H1 (cell line): ENCODE measurements at regions not wholly inside any gene's neighbourhood (a gene's known extent, or its start where the extent isn't known, plus 50 kb on each side); places are given as distances from the start of the nearest gene placed in this dataset.
"Not testable (repeated sequence)": the region's sequence is repeated elsewhere in the genome, so short reads cannot be mapped to it uniquely, and the experiment has no call there.

ENCODE experiments used
- CTCF ChIA-PET: fragments of 300-600 bp; sonication (Branson Sonifier 250); formaldehyde crosslinking; loops from one replicate; lab custom pipeline; 2021; ENCODE audit not compliant: partially characterized antibody; lab: Charles Lee
- POLR2A ChIA-PET: fragments of 300-600 bp; sonication (Branson Sonifier 250); formaldehyde crosslinking; loops from one replicate; lab custom pipeline; 2021; ENCODE audit warnings: inconsistent platforms; ENCODE audit not compliant: partially characterized antibody; lab: Charles Lee
- DNase-seq, 2 experiments: peaks; one replicate each; pipeline versions ENCODE4 v3.0.0 to v3.0.0-alpha.2; 2010 to 2022; ENCODE audit warnings: low spot score in 2 of 2, low read depth in 1 of 2, mixed read lengths in 1 of 2
- FAIRE-seq: peaks from 2 replicates; lab custom pipeline; 2011; peaks lifted over from hg19 to GRCh38; lab: Jason Lieb, UNC
- H2AFZ ChIP-seq: 2 replicates; pipeline ENCODE4 v1.8.1; 2012; ENCODE audit warnings: low read length, inconsistent platforms
- H2AK5ac ChIP-seq: 2 replicates; pipeline ENCODE4 v1.6.1; 2013; ENCODE audit warnings: low read depth, low read length
- H2BK120ac ChIP-seq: replicated peaks from 2 replicates; pipeline ENCODE3; 2013; ENCODE audit warnings: low read depth, low read length, inconsistent platforms
- H2BK12ac ChIP-seq: 2 replicates; pipeline ENCODE4 v1.6.1; 2013; ENCODE audit warnings: low read depth, low read length
- H2BK15ac ChIP-seq: 2 replicates; pipeline ENCODE4 v1.6.1; 2013; ENCODE audit warnings: low read length
- H2BK20ac ChIP-seq: 2 replicates; pipeline ENCODE4 v1.6.1; 2013; ENCODE audit warnings: low read length
- H2BK5ac ChIP-seq: 2 replicates; pipeline ENCODE4 v1.6.1; 2013; ENCODE audit warnings: low read depth, low read length
- H3K14ac ChIP-seq: 2 replicates; pipeline ENCODE4 v1.6.1; 2013; ENCODE audit warnings: inconsistent platforms; ENCODE audit not compliant: insufficient read length
- H3K18ac ChIP-seq: 2 replicates; pipeline ENCODE4 v1.6.1; 2013; ENCODE audit warnings: low read length; ENCODE audit errors: extremely low read depth
- H3K23ac ChIP-seq: 2 replicates; pipeline ENCODE4 v1.6.1; 2013; ENCODE audit warnings: inconsistent platforms; ENCODE audit not compliant: insufficient read length
- H3K23me2 ChIP-seq: 2 replicates; pipeline ENCODE4 v1.6.1; 2013; ENCODE audit warnings: low read depth, low read length
- H3K27ac ChIP-seq: 2 replicates; pipeline ENCODE4 v1.6.1; 2011; ENCODE audit warnings: low read depth, low read length, inconsistent platforms
- H3K27me3 ChIP-seq, 4 experiments: replicated peaks in 1 of 4; 1 replicate in 1 of 4; 2 replicates in 3 of 4; pipeline versions ENCODE4 v1.6.1 to v1.8.1; 2011 to 2013; ENCODE audit warnings: low read length in 3 of 4, mild to moderate bottlenecking in 3 of 4, inconsistent platforms in 2 of 4, mixed read lengths in 2 of 4, moderate library complexity in 1 of 4; ENCODE audit not compliant: control insufficient read depth in 3 of 4, insufficient read depth in 3 of 4; ENCODE audit errors: extremely low read depth in 1 of 4
- H3K36me3 ChIP-seq, 4 experiments: 2 replicates each; pipeline versions ENCODE4 v1.6.1 to v1.8.1; 2011 to 2013; ENCODE audit warnings: mild to moderate bottlenecking in 4 of 4, low read length in 3 of 4, moderate library complexity in 2 of 4, control low read depth in 1 of 4, inconsistent platforms in 1 of 4; ENCODE audit not compliant: insufficient read depth in 4 of 4, control insufficient read depth in 2 of 4
- H3K4ac ChIP-seq: replicated peaks from 2 replicates; pipeline ENCODE3; 2013; ENCODE audit warnings: low read length, low read depth, mixed read lengths, inconsistent platforms; ENCODE audit not compliant: insufficient read length
- H3K4me1 ChIP-seq, 4 experiments: replicated peaks in 1 of 4; 1 replicate in 1 of 4; 2 replicates in 3 of 4; pipeline versions ENCODE4 v1.6.1 to v1.8.1; 2011 to 2013; ENCODE audit warnings: low read length in 3 of 4, inconsistent platforms in 2 of 4, mixed read lengths in 1 of 4; ENCODE audit not compliant: insufficient read depth in 4 of 4, control insufficient read depth in 3 of 4
- H3K4me2 ChIP-seq, 2 experiments: 2 replicates each; pipeline versions ENCODE4 v1.6.1 to v1.8.1; 2011 to 2013; ENCODE audit warnings: low read depth in 2 of 2, low read length in 2 of 2, control low read depth in 1 of 2, inconsistent platforms in 1 of 2, mild to moderate bottlenecking in 1 of 2; ENCODE audit not compliant: insufficient read depth in 1 of 2
- H3K4me3 ChIP-seq, 4 experiments: fragments of 200-600, 300-600 bp in 1 of 4; sonication (generic), shearing (Covaris generic), sonication (Bioruptor Twin) in 1 of 4; 2 replicates each; pipeline versions ENCODE4 v1.5.1 to v1.8.1; 2011 to 2016; ENCODE audit warnings: low read length in 4 of 4, low read depth in 3 of 4, control low read depth in 2 of 4, inconsistent platforms in 2 of 4, mild to moderate bottlenecking in 2 of 4, mixed read lengths in 1 of 4, moderate library complexity in 1 of 4; ENCODE audit not compliant: insufficient read depth in 2 of 4; ENCODE audit errors: extremely low read depth in 1 of 4
- H3K56ac ChIP-seq: replicated peaks from 2 replicates; pipeline ENCODE3; 2013; ENCODE audit warnings: low read depth, mild to moderate bottlenecking, mixed read lengths, low read length, inconsistent platforms; ENCODE audit not compliant: insufficient read length
- H3K79me1 ChIP-seq: 2 replicates; pipeline ENCODE4 v1.6.1; 2013; ENCODE audit warnings: low read depth, low read length, control low read depth
- H3K79me2 ChIP-seq, 2 experiments: 2 replicates each; pipeline versions ENCODE4 v1.6.1 to v1.8.1; 2012 to 2013; ENCODE audit warnings: low read length in 2 of 2, mild to moderate bottlenecking in 2 of 2, inconsistent platforms in 1 of 2; ENCODE audit not compliant: insufficient read depth in 2 of 2, control insufficient read depth in 1 of 2
- H3K9ac ChIP-seq, 4 experiments: replicated peaks in 1 of 4; 1 replicate in 1 of 4; 2 replicates in 3 of 4; pipeline versions ENCODE4 v1.6.1 to v1.8.1; 2011 to 2013; ENCODE audit warnings: low read depth in 3 of 4, low read length in 3 of 4, control low read depth in 2 of 4, mild to moderate bottlenecking in 2 of 4, moderate library complexity in 2 of 4, inconsistent platforms in 1 of 4; ENCODE audit errors: extremely low read depth in 1 of 4
- H3K9me3 ChIP-seq, 2 experiments: 2 replicates each; pipeline versions ENCODE4 v1.6.1 to v1.8.1; 2012 to 2013; ENCODE audit warnings: mild to moderate bottlenecking in 2 of 2, moderate library complexity in 2 of 2, control low read depth in 1 of 2, inconsistent platforms in 1 of 2, low read depth in 1 of 2, low read length in 1 of 2, mixed read lengths in 1 of 2; ENCODE audit not compliant: insufficient read depth in 2 of 2
- H4K20me1 ChIP-seq, 2 experiments: replicated peaks in 1 of 2; 2 replicates each; pipeline versions ENCODE3 to v1.8.1; 2011 to 2013; ENCODE audit warnings: inconsistent platforms in 2 of 2, low read length in 2 of 2, mild to moderate bottlenecking in 1 of 2; ENCODE audit not compliant: insufficient read depth in 2 of 2, control insufficient read depth in 1 of 2
- H4K5ac ChIP-seq: 2 replicates; pipeline ENCODE4 v1.6.1; 2013; ENCODE audit warnings: low read length, low read depth, mixed read lengths, inconsistent platforms; ENCODE audit not compliant: insufficient read length
- H4K8ac ChIP-seq: 2 replicates; pipeline ENCODE4 v1.8.0; 2013; ENCODE audit warnings: mild to moderate bottlenecking, moderate library complexity, low read length, inconsistent platforms; ENCODE audit not compliant: insufficient read depth; ENCODE audit errors: extremely low read depth
- H4K91ac ChIP-seq: replicated peaks from 2 replicates; pipeline ENCODE3; 2013; ENCODE audit warnings: low read length, mixed read lengths, inconsistent platforms; ENCODE audit not compliant: insufficient read length
- WGBS, 2 experiments: shearing (Covaris generic) in 1 of 2; methylation state at CpG; one replicate each; pipeline versions ENCODE4 v1.1.6 to v1.1.7; 2013 to 2015; ENCODE audit warnings: low lambda C conversion rate in 2 of 2, mixed read lengths in 2 of 2, inconsistent platforms in 1 of 2, low coverage in 1 of 2, missing lambda C conversion rate in 1 of 2; ENCODE audit not compliant: insufficient replicate concordance in 2 of 2, insufficient coverage in 1 of 2, insufficient read length in 1 of 2; ENCODE audit errors: extremely low coverage in 1 of 2, missing lambda C conversion rate in 1 of 2; 5-methylcytosine and 5-hydroxymethylcytosine counted together

GRCh38 chr1:16025-16424 is 435.5 kb downstream of the OR4F29 start:
- H2AFZ ChIP-seq, H3K4me1 ChIP-seq, H3K79me1 ChIP-seq, H4K5ac ChIP-seq, H2BK120ac ChIP-seq, H3K23ac ChIP-seq, H3K79me2 ChIP-seq, H4K8ac ChIP-seq, H2BK20ac ChIP-seq, H3K27ac ChIP-seq, H3K18ac ChIP-seq, H2BK12ac ChIP-seq, H3K36me3 ChIP-seq, H3K23me2 ChIP-seq, H3K27me3 ChIP-seq, H4K91ac ChIP-seq, H2AK5ac ChIP-seq, CTCF ChIA-PET, H3K4me2 ChIP-seq, FAIRE-seq, POLR2A ChIA-PET, H3K56ac ChIP-seq, H2BK5ac ChIP-seq, H3K9ac ChIP-seq, H3K9me3 ChIP-seq, H4K20me1 ChIP-seq, H2BK15ac ChIP-seq, DNase-seq, H3K14ac ChIP-seq, H3K4ac ChIP-seq, H3K4me3 ChIP-seq: not testable (repeated sequence)
- 83% methylated on average over 1 of the region's 6 CpGs; no CpG with 5 or more reads in 1 of the 2 experiments for WGBS, 2 experiments

- H3K23me2 ChIP-seq, H2BK12ac ChIP-seq, H2BK120ac ChIP-seq, H3K79me2 ChIP-seq, H4K91ac ChIP-seq, H4K20me1 ChIP-seq, FAIRE-seq, H3K23ac ChIP-seq, H2BK20ac ChIP-seq, H3K9ac ChIP-seq, H3K4me1 ChIP-seq, H3K4me2 ChIP-seq, H3K9me3 ChIP-seq, H2AK5ac ChIP-seq, H4K5ac ChIP-seq, H3K4ac ChIP-seq, H3K14ac ChIP-seq, H3K4me3 ChIP-seq, H2BK5ac ChIP-seq, H3K27me3 ChIP-seq, H2BK15ac ChIP-seq, POLR2A ChIA-PET, CTCF ChIA-PET, H3K56ac ChIP-seq, H3K36me3 ChIP-seq, H3K79me1 ChIP-seq, H3K18ac ChIP-seq, H3K27ac ChIP-seq, H2AFZ ChIP-seq: not testable (repeated sequence)
- peak overlapping the region; percentile 89; the same call in 1 of the 2 replicates for H4K8ac ChIP-seq
- peak in 1 of 2 experiments; percentile 68 for DNase-seq
- no CpG with 5 or more reads among the region's 37 CpGs for WGBS, 2 experiments
These were observed 441.3 kb downstream of the OR4F29 start for GRCh38 chr1:9941-10717.
